ENCODE measurements at regions not wholly inside any gene's neighbourhood (a gene's known extent, or its start where the extent isn't known, plus 50 kb on each side); places are given as distances from the start of the nearest gene placed in this dataset.

DNA sequence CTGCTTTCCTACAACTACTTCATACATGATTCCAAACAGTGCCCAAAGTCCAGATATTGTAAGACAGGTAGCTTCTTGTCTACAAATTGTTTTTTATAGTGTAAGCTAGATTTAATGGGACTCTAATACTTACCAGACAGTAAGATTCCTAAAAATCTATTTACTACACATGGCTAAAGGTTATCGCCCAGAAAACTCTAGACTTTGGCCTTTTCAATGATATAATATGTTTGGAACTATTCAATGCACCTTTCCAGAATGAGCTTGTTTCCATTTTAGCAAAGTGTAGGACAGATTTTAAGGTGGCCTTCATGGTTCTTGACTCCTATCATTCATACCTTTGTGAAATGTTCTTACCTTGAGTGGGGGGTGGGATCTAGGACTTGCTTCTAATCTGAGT lies 951.0 kb downstream of the SORCS1 start:
- H3K79me2 ChIP-seq (ENCODE audit: insufficient read depth, low read length), result no peaks in the 10 kb centered on the region
- H3K9me2 ChIP-seq (replicated peaks; ENCODE audit: insufficient read depth, low read length), result no peaks in the 10 kb centered on the region
- H2AFZ ChIP-seq (ENCODE audit: low read depth, low read length, severe bottlenecking), result no peak overlapping the region
- H3K9ac ChIP-seq (ENCODE audit: low read length), result no peak overlapping the region
- no peak overlapping the region for H3K4me3 ChIP-seq (ENCODE audit: insufficient read depth, low read length, poor library complexity, severe bottlenecking)
- no peak overlapping the region for H3K27ac ChIP-seq (ENCODE audit: low read depth, low read length)
- no peaks in the 10 kb centered on the region for H4K20me1 ChIP-seq (ENCODE audit: low read depth, low read length)
- H3K9me3 ChIP-seq (ENCODE audit: insufficient read depth, low read length), result no peaks in the 10 kb centered on the region
- H3K4me2 ChIP-seq (ENCODE audit: low read depth, low read length, poor library complexity, severe bottlenecking), result no peak overlapping the region
- TF ChIP-seq, protein P1, sequence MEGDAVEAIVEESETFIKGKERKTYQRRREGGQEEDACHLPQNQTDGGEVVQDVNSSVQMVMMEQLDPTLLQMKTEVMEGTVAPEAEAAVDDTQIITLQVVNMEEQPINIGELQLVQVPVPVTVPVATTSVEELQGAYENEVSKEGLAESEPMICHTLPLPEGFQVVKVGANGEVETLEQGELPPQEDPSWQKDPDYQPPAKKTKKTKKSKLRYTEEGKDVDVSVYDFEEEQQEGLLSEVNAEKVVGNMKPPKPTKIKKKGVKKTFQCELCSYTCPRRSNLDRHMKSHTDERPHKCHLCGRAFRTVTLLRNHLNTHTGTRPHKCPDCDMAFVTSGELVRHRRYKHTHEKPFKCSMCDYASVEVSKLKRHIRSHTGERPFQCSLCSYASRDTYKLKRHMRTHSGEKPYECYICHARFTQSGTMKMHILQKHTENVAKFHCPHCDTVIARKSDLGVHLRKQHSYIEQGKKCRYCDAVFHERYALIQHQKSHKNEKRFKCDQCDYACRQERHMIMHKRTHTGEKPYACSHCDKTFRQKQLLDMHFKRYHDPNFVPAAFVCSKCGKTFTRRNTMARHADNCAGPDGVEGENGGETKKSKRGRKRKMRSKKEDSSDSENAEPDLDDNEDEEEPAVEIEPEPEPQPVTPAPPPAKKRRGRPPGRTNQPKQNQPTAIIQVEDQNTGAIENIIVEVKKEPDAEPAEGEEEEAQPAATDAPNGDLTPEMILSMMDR (IDR thresholded peaks at IDR 0.05; ENCODE audit: insufficient read depth, low read length, poor library complexity, severe bottlenecking), result no peak
- no peak for TF ChIP-seq EZH2phosphoT487 (conservative IDR thresholded peaks at IDR 0.05; ENCODE audit: low read length)
- H3K36me3 ChIP-seq (ENCODE audit: low read length), result no peaks in the 10 kb centered on the region
- H3K27me3 ChIP-seq (ENCODE audit: low read length), result no peaks in the 10 kb centered on the region
- H3F3A ChIP-seq (ENCODE audit: insufficient read depth), result no peaks in the 10 kb centered on the region

DNA sequence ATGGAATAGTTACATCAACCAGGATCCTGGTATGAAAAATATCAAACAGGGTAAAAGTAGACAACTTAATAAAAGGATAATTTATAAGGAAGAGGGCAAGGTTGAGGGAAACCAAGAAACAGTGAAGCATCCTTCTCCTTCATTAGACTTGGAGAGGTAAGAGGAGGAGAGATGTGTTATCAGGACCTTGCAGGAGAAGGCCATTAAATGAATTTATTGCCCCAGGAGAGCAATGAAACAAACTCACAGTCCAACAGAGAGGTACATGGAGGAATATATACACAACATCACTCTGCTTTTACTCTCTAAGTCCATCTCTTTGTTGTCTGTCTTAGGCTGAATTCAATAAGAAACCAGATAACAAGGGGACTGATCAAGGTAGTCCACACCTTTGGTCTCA lies 966.2 kb downstream of the SORCS1 start:
- TF ChIP-seq, protein P1 (IDR thresholded peaks at IDR 0.05; ENCODE audit: insufficient read depth, low read length, poor library complexity, severe bottlenecking), result no peak
- no peak for TF ChIP-seq EZH2phosphoT487 (conservative IDR thresholded peaks at IDR 0.05; ENCODE audit: low read length)
- no peak overlapping the region for H3K27ac ChIP-seq (ENCODE audit: low read depth, low read length)
- no peak overlapping the region for H3K9ac ChIP-seq (ENCODE audit: low read length)
- no peak overlapping the region for H2AFZ ChIP-seq (ENCODE audit: low read depth, low read length, severe bottlenecking)
- no peaks in the 10 kb centered on the region for H3F3A ChIP-seq (ENCODE audit: insufficient read depth)
- no peaks in the 10 kb centered on the region for H3K27me3 ChIP-seq (ENCODE audit: low read length)
- no peaks in the 10 kb centered on the region for H3K36me3 ChIP-seq (ENCODE audit: low read length)
- H3K4me2 ChIP-seq (ENCODE audit: low read depth, low read length, poor library complexity, severe bottlenecking), result no peak overlapping the region
- H3K9me3 ChIP-seq (ENCODE audit: insufficient read depth, low read length), result no peaks in the 10 kb centered on the region
- no peak overlapping the region for H3K4me3 ChIP-seq (ENCODE audit: insufficient read depth, low read length, poor library complexity, severe bottlenecking)
- no peaks in the 10 kb centered on the region for H3K79me2 ChIP-seq (ENCODE audit: insufficient read depth, low read length)
- H3K9me2 ChIP-seq (replicated peaks; ENCODE audit: insufficient read depth, low read length), result no peaks in the 10 kb centered on the region
- no peaks in the 10 kb centered on the region for H4K20me1 ChIP-seq (ENCODE audit: low read depth, low read length)

DNA sequence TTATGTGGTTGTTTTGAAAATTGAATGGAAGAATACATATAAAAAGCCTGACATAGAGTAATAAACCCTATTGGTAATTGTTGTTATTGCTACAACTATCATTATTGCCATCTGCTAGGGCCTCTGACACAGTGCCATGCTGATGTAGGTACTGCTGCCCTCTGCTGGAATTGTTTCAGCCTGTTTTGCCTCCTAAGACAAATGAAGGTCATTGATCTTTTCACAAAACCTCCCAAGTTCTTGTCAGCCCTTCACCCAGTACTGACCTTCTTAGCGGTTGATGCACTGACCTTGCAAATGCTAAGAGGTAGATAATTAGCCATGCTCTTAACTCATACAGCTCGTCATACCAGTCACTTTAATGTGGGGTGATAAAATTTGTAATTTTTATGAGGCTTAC lies 975.2 kb downstream of the SORCS1 start:
- no peak overlapping the region for H3K4me3 ChIP-seq (ENCODE audit: insufficient read depth, low read length, poor library complexity, severe bottlenecking)
- no peaks in the 10 kb centered on the region for H3K27me3 ChIP-seq (ENCODE audit: low read length)
- no peaks in the 10 kb centered on the region for H3K9me3 ChIP-seq (ENCODE audit: insufficient read depth, low read length)
- no peaks in the 10 kb centered on the region for H3K79me2 ChIP-seq (ENCODE audit: insufficient read depth, low read length)
- no peak for TF ChIP-seq EZH2phosphoT487 (conservative IDR thresholded peaks at IDR 0.05; ENCODE audit: low read length)
- TF ChIP-seq, protein P1 (IDR thresholded peaks at IDR 0.05; ENCODE audit: insufficient read depth, low read length, poor library complexity, severe bottlenecking), result no peak
- no peaks in the 10 kb centered on the region for H3K36me3 ChIP-seq (ENCODE audit: low read length)
- no peak overlapping the region for H3K27ac ChIP-seq (ENCODE audit: low read depth, low read length)
- no peaks in the 10 kb centered on the region for H3F3A ChIP-seq (ENCODE audit: insufficient read depth)
- H3K9ac ChIP-seq (ENCODE audit: low read length), result no peak overlapping the region
- H4K20me1 ChIP-seq (ENCODE audit: low read depth, low read length), result no peaks in the 10 kb centered on the region
- no peak overlapping the region for H3K4me2 ChIP-seq (ENCODE audit: low read depth, low read length, poor library complexity, severe bottlenecking)
- H2AFZ ChIP-seq (ENCODE audit: low read depth, low read length, severe bottlenecking), result no peak overlapping the region
- H3K9me2 ChIP-seq (replicated peaks; ENCODE audit: insufficient read depth, low read length), result no peaks in the 10 kb centered on the region
